ENCODE measurements at regions not wholly inside any gene's neighbourhood (a gene's known extent, or its start where the extent isn't known, plus 50 kb on each side); places are given as distances from the start of the nearest gene placed in this dataset.
"Not testable (repeated sequence)": the region's sequence is repeated elsewhere in the genome, so short reads cannot be mapped to it uniquely, and the experiment has no call there.

GRCh38 chr3:3686907-3687648 lies 112.2 kb upstream of the LRRN1 start:
- no peak for DNase-seq

GRCh38 chr3:3685721-3686120 lies 113.5 kb upstream of the LRRN1 start:
- no peak for DNase-seq

- no peak for DNase-seq
Measured at GRCh38 chr3:3683261-3683660, 116.0 kb upstream of the LRRN1 start.

GRCh38 chr3:3675801-3676200 lies 123.4 kb upstream of the LRRN1 start:
- DNase-seq, result no peak

GRCh38 chr3:3675186-3675585 lies 124.0 kb upstream of the LRRN1 start:
- no peak for DNase-seq

GRCh38 chr3:3666664-3667063 lies 132.6 kb upstream of the LRRN1 start:
- DNase-seq, result no peak

GRCh38 chr3:3665961-3666640 lies 133.1 kb upstream of the LRRN1 start:
- DNase-seq, result no peak

- no peak for DNase-seq
Measured at GRCh38 chr3:3665546-3665945, 133.7 kb upstream of the LRRN1 start.

GRCh38 chr3:3664935-3665334 lies 134.3 kb upstream of the LRRN1 start:
- no peak for DNase-seq

GRCh38 chr3:3662610-3663009 lies 136.6 kb upstream of the LRRN1 start:
- no peak for DNase-seq

GRCh38 chr3:3654916-3655315 lies 144.3 kb upstream of the LRRN1 start:
- DNase-seq, result no peak

- no peak for DNase-seq
Measured at GRCh38 chr3:3648988-3649679, 150.1 kb upstream of the LRRN1 start.

- DNase-seq, result peak; percentile 54
Measured at GRCh38 chr3:3646934-3647333, 152.3 kb upstream of the LRRN1 start.

GRCh38 chr3:3646103-3646844 lies 153.0 kb upstream of the LRRN1 start:
- not testable (repeated sequence) for DNase-seq

GRCh38 chr3:3641877-3642455 lies 157.3 kb upstream of the LRRN1 start:
- no peak for DNase-seq

- no peak for DNase-seq
Measured at GRCh38 chr3:3639078-3639477, 160.2 kb upstream of the LRRN1 start.

GRCh38 chr3:3636815-3637214 lies 162.4 kb upstream of the LRRN1 start:
- no peak for DNase-seq

GRCh38 chr3:3635109-3635508 lies 164.1 kb upstream of the LRRN1 start:
- DNase-seq, result no peak

- no peak for DNase-seq
Measured at GRCh38 chr3:3634326-3634725, 164.9 kb upstream of the LRRN1 start.

GRCh38 chr3:3633761-3634160 lies 165.5 kb upstream of the LRRN1 start:
- DNase-seq, result no peak

- no peak for DNase-seq
Measured at GRCh38 chr3:3632449-3632848, 166.8 kb upstream of the LRRN1 start.

- DNase-seq, result no peak
Measured at GRCh38 chr3:3631114-3631513, 168.1 kb upstream of the LRRN1 start.

All from skin of body (tissue), 1 donor.